T follicular helper cell (primary cell): ENCODE measurements at regions not wholly inside any gene's neighbourhood (a gene's known extent, or its start where the extent isn't known, plus 50 kb on each side); places are given as distances from the start of the nearest gene placed in this dataset.

ENCODE experiments used
- DNase-seq: peaks from one replicate; pipeline ENCODE4 v3.0.0-alpha.2; 2020; ENCODE audit warnings: low read depth

- DNase-seq, result no peak
Measured at GRCh38 chr16:66143415-66143814, 223.1 kb upstream of the CDH5 start.

- no peak for DNase-seq
Measured at GRCh38 chr16:66141885-66142284, 224.6 kb upstream of the CDH5 start.

- DNase-seq, result no peak
Measured at GRCh38 chr16:66137853-66138252, 228.6 kb upstream of the CDH5 start.

GRCh38 chr16:66136841-66137240 lies 229.7 kb upstream of the CDH5 start:
- DNase-seq, result no peak

- DNase-seq, result no peak
Measured at GRCh38 chr16:66135838-66136237, 230.7 kb upstream of the CDH5 start.

GRCh38 chr16:66135421-66135831 lies 231.1 kb upstream of the CDH5 start:
- no peak for DNase-seq

GRCh38 chr16:66134875-66135274 lies 231.6 kb upstream of the CDH5 start:
- no peak for DNase-seq

GRCh38 chr16:66133643-66134338 lies 232.7 kb upstream of the CDH5 start:
- DNase-seq, result no peak

- DNase-seq, result no peak
Measured at GRCh38 chr16:66131895-66132294, 234.6 kb upstream of the CDH5 start.

- no peak for DNase-seq
Measured at GRCh38 chr16:66131156-66131807, 235.2 kb upstream of the CDH5 start.

- DNase-seq, result no peak
Measured at GRCh38 chr16:66130296-66130905, 236.1 kb upstream of the CDH5 start.

- DNase-seq, result no peak
Measured at GRCh38 chr16:66129196-66129595, 237.3 kb upstream of the CDH5 start.

- DNase-seq, result no peak
Measured at GRCh38 chr16:66128371-66128770, 238.1 kb upstream of the CDH5 start.

GRCh38 chr16:66127459-66128370 lies 238.8 kb upstream of the CDH5 start:
- DNase-seq, result no peak

GRCh38 chr16:66121466-66121865 lies 245.0 kb upstream of the CDH5 start:
- no peak for DNase-seq

- DNase-seq, result no peak
Measured at GRCh38 chr16:66120656-66121055, 245.8 kb upstream of the CDH5 start.

- no peak for DNase-seq
Measured at GRCh38 chr16:66116163-66117002, 250.1 kb upstream of the CDH5 start.

GRCh38 chr16:66115373-66115772 lies 251.1 kb upstream of the CDH5 start:
- DNase-seq, result no peak

GRCh38 chr16:66113223-66113622 lies 253.3 kb upstream of the CDH5 start:
- no peak for DNase-seq

GRCh38 chr16:66109677-66110076 lies 256.8 kb upstream of the CDH5 start:
- DNase-seq, result no peak

- DNase-seq, result no peak
Measured at GRCh38 chr16:66107661-66108060, 258.8 kb upstream of the CDH5 start.
